HepG2 (cell line): ENCODE measurements at regions not wholly inside any gene's neighbourhood (a gene's known extent, or its start where the extent isn't known, plus 50 kb on each side); places are given as distances from the start of the nearest gene placed in this dataset.

Source experiments
- ATAC-seq: fragments of 200-7000 bp; cut with Tn5 transposase; 3 replicates; pipeline ENCODE4 v1.9.1; 2020; ENCODE audit warnings: mild to moderate bottlenecking, moderate library complexity
- BruUV-seq: library from RNA; stranded (reverse); fragments of 400-500 nt; replicated peaks from 2 replicates; lab custom pipeline; 2021; lab: Mats Ljungman, UMichigan
- CTCF ChIA-PET: fragments of 300-600 bp; formaldehyde crosslinking; extraction: SDS; loops from one replicate; lab custom pipeline; 2021; ENCODE audit warnings: low total read pairs, inconsistent platforms, low intra/inter-chr PET ratio; lab: Yijun Ruan, JAX
- POLR2A ChIA-PET: fragments of 350-600 bp; sonication (Branson Sonifier 250); formaldehyde crosslinking; loops from one replicate; lab custom pipeline; 2020; ENCODE audit warnings: antibody characterized with exemption, inconsistent platforms; lab: Yijun Ruan, JAX
- DNase-seq: peaks from one replicate; pipeline ENCODE4 v3.0.0-alpha.2; 2015; ENCODE audit warnings: low spot score
- FAIRE-seq: peaks from 3 replicates; lab custom pipeline; 2011; peaks lifted over from hg19 to GRCh38; lab: Jason Lieb, UNC
- H2AFZ ChIP-seq: one replicate; pipeline ENCODE4 v1.6.1; 2011; ENCODE audit warnings: low read length, inconsistent platforms
- H3K27ac ChIP-seq: fragments of 300-600 bp; 3 replicates; pipeline ENCODE4 v1.8.0; 2011; ENCODE audit warnings: mixed run types, mild to moderate bottlenecking, mixed read lengths, low read length, inconsistent platforms; ENCODE audit not compliant: insufficient read depth; ENCODE audit errors: extremely low read length
- H3K27me3 ChIP-seq, 2 experiments: fragments of 200-600 bp in 1 of 2; 2 replicates in 1 of 2; 3 replicates in 1 of 2; pipeline versions ENCODE4 v1.6.0 to v1.8.0; 2011; ENCODE audit warnings: low read length in 2 of 2, mild to moderate bottlenecking in 2 of 2, moderate library complexity in 2 of 2, inconsistent platforms in 1 of 2; ENCODE audit not compliant: insufficient read depth in 2 of 2, control insufficient read depth in 1 of 2
- H3K36me3 ChIP-seq, 2 experiments: fragments of 200-600 bp in 1 of 2; replicated peaks in 1 of 2; 2 replicates in 1 of 2; 3 replicates in 1 of 2; pipeline versions ENCODE4 v1.5.1 to v1.8.0; 2011; ENCODE audit warnings: low read length in 2 of 2, inconsistent platforms in 1 of 2; ENCODE audit not compliant: insufficient read depth in 2 of 2, control insufficient read depth in 1 of 2
- H3K4me1 ChIP-seq: 2 replicates; pipeline ENCODE4 v1.5.1; 2012; ENCODE audit warnings: low read length, inconsistent platforms; ENCODE audit not compliant: insufficient read depth
- H3K4me2 ChIP-seq: 2 replicates; pipeline ENCODE4 v1.6.0; 2011; ENCODE audit warnings: low read depth, low read length, inconsistent platforms
- H3K4me3 ChIP-seq, 3 experiments: fragments of 200-600 bp in 1 of 3; sonication (generic), shearing (Covaris generic) in 1 of 3; replicated peaks in 1 of 3; 2 replicates each; pipeline ENCODE4 v1.5.1; 2011 to 2016; ENCODE audit warnings: low read length in 3 of 3, inconsistent platforms in 2 of 3, low read depth in 2 of 3, mild to moderate bottlenecking in 2 of 3, control low read depth in 1 of 3, mixed read lengths in 1 of 3; ENCODE audit not compliant: insufficient read depth in 1 of 3
- H3K79me2 ChIP-seq: one replicate; pipeline ENCODE4 v1.6.1; 2011; ENCODE audit warnings: low read length, inconsistent platforms; ENCODE audit not compliant: insufficient read depth
- H3K9ac ChIP-seq: 2 replicates; pipeline ENCODE4 v1.6.0; 2011; ENCODE audit warnings: mild to moderate bottlenecking, low read depth, low read length, inconsistent platforms; ENCODE audit not compliant: insufficient read depth
- H3K9me3 ChIP-seq: 2 replicates; pipeline ENCODE4 v1.5.1; 2012; ENCODE audit warnings: mild to moderate bottlenecking, low read length
- H4K20me1 ChIP-seq: 2 replicates; pipeline ENCODE4 v1.6.0; 2011; ENCODE audit warnings: inconsistent platforms, mild to moderate bottlenecking, low read length, moderate library complexity; ENCODE audit not compliant: insufficient read depth
- ATF7-NPFF ChIP-seq: sonication (generic); formaldehyde crosslinking; IDR thresholded peaks from 2 replicates; pipeline ENCODE4 v1.8.1; 2023; ENCODE audit warnings: mild to moderate bottlenecking, low read depth, missing genetic modification reagents, moderate library complexity
- HHEX ChIP-seq: IDR thresholded peaks from 2 replicates; pipeline ENCODE4 v1.6.1; 2016; ENCODE audit warnings: control low read depth
- HMGA1 ChIP-seq: sonication (generic); formaldehyde crosslinking; conservative IDR thresholded peaks from 2 replicates; pipeline ENCODE4 v1.4.0; 2020; ENCODE audit warnings: missing genetic modification reagents
- POLR2A ChIP-seq, 2 experiments: IDR thresholded peaks; 2 replicates each; pipeline ENCODE4 v1.6.1; 2011; ENCODE audit warnings: low read depth in 2 of 2, low read length in 2 of 2, mild to moderate bottlenecking in 1 of 2, moderate library complexity in 1 of 2; ENCODE audit not compliant: insufficient read depth in 1 of 2
- SOX5 ChIP-seq: IDR thresholded peaks from 2 replicates; pipeline ENCODE4 v1.6.1; 2016; ENCODE audit warnings: borderline replicate concordance
- ZNF260 ChIP-seq: sonication (generic); formaldehyde crosslinking; IDR thresholded peaks from 2 replicates; pipeline ENCODE4 v1.4.0; 2020; ENCODE audit warnings: missing genetic modification reagents, low read depth, mild to moderate bottlenecking, borderline replicate concordance
- ZNF263 ChIP-seq: sonication (generic); formaldehyde crosslinking; IDR thresholded peaks from 2 replicates; pipeline ENCODE4 v1.4.0; 2020; ENCODE audit warnings: missing genetic modification reagents
- ZNF331 ChIP-seq: sonication (generic); formaldehyde crosslinking; IDR thresholded peaks from 2 replicates; pipeline ENCODE4 v1.4.0; 2020; ENCODE audit warnings: missing genetic modification reagents
- WGBS: methylation state at CpG from one replicate; pipeline ENCODE4 v1.1.6; 2017; ENCODE audit warnings: low lambda C conversion rate; 5-methylcytosine and 5-hydroxymethylcytosine counted together
- in situ Hi-C: cut with HindIII; loops from 2 replicates; pipeline ENCODE4 v1.10.0; 2017; ENCODE audit warnings: low pct_unique_long_range_greater_than_20kb; ENCODE audit not compliant: extremely low pct_ligation_motif_present
- intact Hi-C: fragments of 100-400 bp; cut with micrococcal nuclease; formaldehyde crosslinking; loops from one replicate; pipeline ENCODE4 v1.10.0; 2022; ENCODE audit not compliant: unreplicated experiment
- TF ChIP-seq, protein P1 (sequence below): sonication (generic); formaldehyde crosslinking; IDR thresholded peaks from 2 replicates; pipeline ENCODE4 v1.8.0; 2022; ENCODE audit warnings: mild to moderate bottlenecking, missing genetic modification reagents
- TF ChIP-seq, protein P2 (sequence below): sonication (generic); formaldehyde crosslinking; IDR thresholded peaks from 2 replicates; pipeline ENCODE4 v1.4.0; 2020; ENCODE audit warnings: missing genetic modification reagents
- TF ChIP-seq, protein P3 (sequence below): sonication (generic); formaldehyde crosslinking; conservative IDR thresholded peaks from 2 replicates; pipeline ENCODE4 v1.8.0; 2022; ENCODE audit warnings: mild to moderate bottlenecking, moderate library complexity, missing genetic modification reagents
- TF ChIP-seq, protein P4 (sequence below): sonication (generic); formaldehyde crosslinking; IDR thresholded peaks from 2 replicates; pipeline ENCODE4 v1.4.0; 2020; ENCODE audit warnings: missing genetic modification reagents; ENCODE audit errors: not compliant biosample characterization
- TF ChIP-seq, protein P5 (sequence below): sonication (generic); formaldehyde crosslinking; IDR thresholded peaks from 2 replicates; pipeline ENCODE4 v1.5.0; 2020; ENCODE audit warnings: missing genetic modification reagents
- TF ChIP-seq, protein P6 (sequence below): sonication (generic); formaldehyde crosslinking; conservative IDR thresholded peaks from 2 replicates; pipeline ENCODE4 v1.4.0; 2020; ENCODE audit warnings: missing genetic modification reagents

DNA sequence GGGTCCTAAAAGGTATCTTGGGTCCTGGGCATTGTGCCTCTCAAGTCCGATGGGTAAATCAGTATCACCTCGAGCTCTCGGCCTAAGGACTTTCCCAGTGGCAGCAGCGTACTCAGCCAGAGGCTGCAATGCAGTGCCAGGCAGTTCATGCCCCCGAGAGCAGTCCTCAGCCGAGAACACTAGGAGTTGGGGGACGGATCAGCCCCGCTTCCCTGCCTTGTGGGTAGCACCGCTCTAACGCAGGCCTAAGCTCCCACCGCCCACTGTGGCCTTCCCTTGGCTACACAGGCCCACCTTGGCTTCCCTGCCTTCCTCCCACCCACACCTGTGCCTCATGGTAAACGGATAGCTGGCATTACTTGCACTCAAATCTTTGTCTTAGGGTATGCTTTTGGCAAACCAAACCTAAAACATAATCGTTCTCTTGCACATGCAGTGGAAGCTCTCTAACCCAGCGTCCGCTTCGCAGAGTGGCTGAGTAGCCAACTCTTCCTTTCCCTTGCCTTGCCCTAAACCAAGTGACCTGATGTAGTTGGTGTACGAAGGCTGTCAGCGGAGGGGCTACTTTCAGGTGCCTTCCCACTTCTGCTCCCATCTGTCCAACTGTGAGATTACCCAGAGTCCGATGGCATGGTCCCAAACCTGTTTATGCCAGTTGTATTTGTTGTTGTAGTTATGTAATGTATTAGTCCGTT is 73.2 kb upstream of the CHST15 start:
- CTCF ChIA-PET = no interaction called here
- Histone ChIP-seq H2AFZ (no peak overlapping the region), H3K4me3 (no peak overlapping the region), H3K9ac (no peak overlapping the region), H3K9me3 (no peaks in the 10 kb centered on the region), H3K27ac (no peak overlapping the region), H3K79me2 (no peaks in the 10 kb centered on the region), H3K36me3 (no peaks in the 10 kb centered on the region), H3K4me1 (peaks cover 5% of the 10 kb centered on the region; the same call in 1 of the 2 replicates), H4K20me1 (no peaks in the 10 kb centered on the region), H3K27me3 (peaks cover 4 to 20% of the 10 kb centered on the region in 2 experiments; a peak in 4 of 5 replicates), H3K4me2 (no peak overlapping the region)
- no TSS peak for BruUV-seq
- in situ Hi-C loops (no loop called here), intact Hi-C loops (no loop called here)
- POLR2A ChIA-PET = no interaction called here
- DNase-seq (no peak), FAIRE-seq (no peak), ATAC-seq (no peak)
- TF ChIP-seq ZNF260 (CRISPR knock-in tag) (no peak), SOX5 (CRISPR knock-in tag) (no peak), ATF7-NPFF (CRISPR knock-in tag) (no peak), POLR2A (IDR thresholded peaks at IDR 0.05; ENCODE audit: insufficient read depth in 1 of 2, low read depth in 2 of 2, low read length in 2 of 2) (no peak), HMGA1 (no peak), ZNF331 (no peak), HHEX (CRISPR knock-in tag) (no peak), ZNF263 (CRISPR knock-in tag) (no peak)
- TF ChIP-seq, protein P1, sequence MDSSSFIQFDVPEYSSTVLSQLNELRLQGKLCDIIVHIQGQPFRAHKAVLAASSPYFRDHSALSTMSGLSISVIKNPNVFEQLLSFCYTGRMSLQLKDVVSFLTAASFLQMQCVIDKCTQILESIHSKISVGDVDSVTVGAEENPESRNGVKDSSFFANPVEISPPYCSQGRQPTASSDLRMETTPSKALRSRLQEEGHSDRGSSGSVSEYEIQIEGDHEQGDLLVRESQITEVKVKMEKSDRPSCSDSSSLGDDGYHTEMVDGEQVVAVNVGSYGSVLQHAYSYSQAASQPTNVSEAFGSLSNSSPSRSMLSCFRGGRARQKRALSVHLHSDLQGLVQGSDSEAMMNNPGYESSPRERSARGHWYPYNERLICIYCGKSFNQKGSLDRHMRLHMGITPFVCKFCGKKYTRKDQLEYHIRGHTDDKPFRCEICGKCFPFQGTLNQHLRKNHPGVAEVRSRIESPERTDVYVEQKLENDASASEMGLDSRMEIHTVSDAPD (CRISPR knock-in tag) = no peak
- TF ChIP-seq, protein P2, sequence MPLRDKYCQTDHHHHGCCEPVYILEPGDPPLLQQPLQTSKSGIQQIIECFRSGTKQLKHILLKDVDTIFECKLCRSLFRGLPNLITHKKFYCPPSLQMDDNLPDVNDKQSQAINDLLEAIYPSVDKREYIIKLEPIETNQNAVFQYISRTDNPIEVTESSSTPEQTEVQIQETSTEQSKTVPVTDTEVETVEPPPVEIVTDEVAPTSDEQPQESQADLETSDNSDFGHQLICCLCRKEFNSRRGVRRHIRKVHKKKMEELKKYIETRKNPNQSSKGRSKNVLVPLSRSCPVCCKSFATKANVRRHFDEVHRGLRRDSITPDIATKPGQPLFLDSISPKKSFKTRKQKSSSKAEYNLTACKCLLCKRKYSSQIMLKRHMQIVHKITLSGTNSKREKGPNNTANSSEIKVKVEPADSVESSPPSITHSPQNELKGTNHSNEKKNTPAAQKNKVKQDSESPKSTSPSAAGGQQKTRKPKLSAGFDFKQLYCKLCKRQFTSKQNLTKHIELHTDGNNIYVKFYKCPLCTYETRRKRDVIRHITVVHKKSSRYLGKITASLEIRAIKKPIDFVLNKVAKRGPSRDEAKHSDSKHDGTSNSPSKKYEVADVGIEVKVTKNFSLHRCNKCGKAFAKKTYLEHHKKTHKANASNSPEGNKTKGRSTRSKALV (CRISPR knock-in tag) = no peak
- TF ChIP-seq, protein P3, sequence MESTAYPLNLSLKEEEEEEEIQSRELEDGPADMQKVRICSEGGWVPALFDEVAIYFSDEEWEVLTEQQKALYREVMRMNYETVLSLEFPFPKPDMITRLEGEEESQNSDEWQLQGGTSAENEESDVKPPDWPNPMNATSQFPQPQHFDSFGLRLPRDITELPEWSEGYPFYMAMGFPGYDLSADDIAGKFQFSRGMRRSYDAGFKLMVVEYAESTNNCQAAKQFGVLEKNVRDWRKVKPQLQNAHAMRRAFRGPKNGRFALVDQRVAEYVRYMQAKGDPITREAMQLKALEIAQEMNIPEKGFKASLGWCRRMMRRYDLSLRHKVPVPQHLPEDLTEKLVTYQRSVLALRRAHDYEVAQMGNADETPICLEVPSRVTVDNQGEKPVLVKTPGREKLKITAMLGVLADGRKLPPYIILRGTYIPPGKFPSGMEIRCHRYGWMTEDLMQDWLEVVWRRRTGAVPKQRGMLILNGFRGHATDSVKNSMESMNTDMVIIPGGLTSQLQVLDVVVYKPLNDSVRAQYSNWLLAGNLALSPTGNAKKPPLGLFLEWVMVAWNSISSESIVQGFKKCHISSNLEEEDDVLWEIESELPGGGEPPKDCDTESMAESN (CRISPR knock-in tag) = no peak
- TF ChIP-seq, protein P4, sequence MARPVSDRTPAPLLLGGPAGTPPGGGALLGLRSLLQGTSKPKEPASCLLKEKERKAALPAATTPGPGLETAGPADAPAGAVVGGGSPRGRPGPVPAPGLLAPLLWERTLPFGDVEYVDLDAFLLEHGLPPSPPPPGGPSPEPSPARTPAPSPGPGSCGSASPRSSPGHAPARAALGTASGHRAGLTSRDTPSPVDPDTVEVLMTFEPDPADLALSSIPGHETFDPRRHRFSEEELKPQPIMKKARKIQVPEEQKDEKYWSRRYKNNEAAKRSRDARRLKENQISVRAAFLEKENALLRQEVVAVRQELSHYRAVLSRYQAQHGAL (CRISPR knock-in tag) = no peak
- TF ChIP-seq, protein P5, sequence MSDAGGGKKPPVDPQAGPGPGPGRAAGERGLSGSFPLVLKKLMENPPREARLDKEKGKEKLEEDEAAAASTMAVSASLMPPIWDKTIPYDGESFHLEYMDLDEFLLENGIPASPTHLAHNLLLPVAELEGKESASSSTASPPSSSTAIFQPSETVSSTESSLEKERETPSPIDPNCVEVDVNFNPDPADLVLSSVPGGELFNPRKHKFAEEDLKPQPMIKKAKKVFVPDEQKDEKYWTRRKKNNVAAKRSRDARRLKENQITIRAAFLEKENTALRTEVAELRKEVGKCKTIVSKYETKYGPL (CRISPR knock-in tag) = no peak
- TF ChIP-seq, protein P6, sequence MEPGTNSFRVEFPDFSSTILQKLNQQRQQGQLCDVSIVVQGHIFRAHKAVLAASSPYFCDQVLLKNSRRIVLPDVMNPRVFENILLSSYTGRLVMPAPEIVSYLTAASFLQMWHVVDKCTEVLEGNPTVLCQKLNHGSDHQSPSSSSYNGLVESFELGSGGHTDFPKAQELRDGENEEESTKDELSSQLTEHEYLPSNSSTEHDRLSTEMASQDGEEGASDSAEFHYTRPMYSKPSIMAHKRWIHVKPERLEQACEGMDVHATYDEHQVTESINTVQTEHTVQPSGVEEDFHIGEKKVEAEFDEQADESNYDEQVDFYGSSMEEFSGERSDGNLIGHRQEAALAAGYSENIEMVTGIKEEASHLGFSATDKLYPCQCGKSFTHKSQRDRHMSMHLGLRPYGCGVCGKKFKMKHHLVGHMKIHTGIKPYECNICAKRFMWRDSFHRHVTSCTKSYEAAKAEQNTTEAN (CRISPR knock-in tag) = no peak
- WGBS = 57% methylated on average over 13 of the region's 20 CpGs
